Trophoblast cell (in vitro differentiated cells and primary cell): ENCODE measurements at regions not wholly inside any gene's neighbourhood (a gene's known extent, or its start where the extent isn't known, plus 50 kb on each side); places are given as distances from the start of the nearest gene placed in this dataset.

ENCODE experiments used
- DNase-seq, 2 donors: peaks; one replicate each; pipeline ENCODE4 v3.0.0-alpha.2; 2016
- H2AFZ ChIP-seq: 2 replicates; pipeline ENCODE4 v1.6.1; 2013; ENCODE audit warnings: low read length, moderate library complexity, mild to moderate bottlenecking; ENCODE audit not compliant: insufficient read depth, poor library complexity
- H2AK5ac ChIP-seq: 2 replicates; pipeline ENCODE4 v1.6.1; 2013; ENCODE audit warnings: mild to moderate bottlenecking, low read length
- H2BK120ac ChIP-seq: 2 replicates; pipeline ENCODE4 v1.6.1; 2013; ENCODE audit warnings: low read length, mild to moderate bottlenecking, moderate library complexity; ENCODE audit not compliant: insufficient read depth, poor library complexity
- H2BK12ac ChIP-seq: 2 replicates; pipeline ENCODE4 v1.6.1; 2013; ENCODE audit warnings: mild to moderate bottlenecking, low read length, moderate library complexity
- H2BK5ac ChIP-seq: 2 replicates; pipeline ENCODE4 v1.6.1; 2013; ENCODE audit warnings: low read length, low read depth, moderate library complexity, mild to moderate bottlenecking; ENCODE audit not compliant: poor library complexity
- H3K14ac ChIP-seq: 2 replicates; pipeline ENCODE4 v1.6.1; 2013; ENCODE audit warnings: mild to moderate bottlenecking, low read length
- H3K18ac ChIP-seq: 2 replicates; pipeline ENCODE4 v1.6.1; 2013; ENCODE audit warnings: mild to moderate bottlenecking, low read length
- H3K23ac ChIP-seq: 2 replicates; pipeline ENCODE4 v1.6.1; 2013; ENCODE audit warnings: low read length
- H3K27ac ChIP-seq: 2 replicates; pipeline ENCODE4 v1.5.1; 2013; ENCODE audit warnings: low read depth, mild to moderate bottlenecking, inconsistent platforms, low read length, moderate library complexity
- H3K27me3 ChIP-seq: 2 replicates; pipeline ENCODE4 v1.6.1; 2013; ENCODE audit warnings: inconsistent platforms, mild to moderate bottlenecking, low read length, moderate library complexity; ENCODE audit not compliant: insufficient read depth
- H3K36me3 ChIP-seq, 2 experiments: 1 replicate in 1 of 2; 2 replicates in 1 of 2; pipeline ENCODE4 v1.6.1; 2013; ENCODE audit warnings: low read length in 2 of 2, mild to moderate bottlenecking in 2 of 2, moderate library complexity in 1 of 2; ENCODE audit not compliant: insufficient read depth in 2 of 2, control insufficient read depth in 1 of 2
- H3K4ac ChIP-seq: 2 replicates; pipeline ENCODE4 v1.6.1; 2013; ENCODE audit warnings: low read depth, mild to moderate bottlenecking, low read length, moderate library complexity
- H3K4me1 ChIP-seq, 2 experiments: 1 replicate in 1 of 2; 2 replicates in 1 of 2; pipeline ENCODE4 v1.6.1; 2013; ENCODE audit warnings: low read length in 2 of 2, mild to moderate bottlenecking in 2 of 2, moderate library complexity in 1 of 2; ENCODE audit not compliant: insufficient read depth in 2 of 2, control insufficient read depth in 1 of 2
- H3K4me2 ChIP-seq: 2 replicates; pipeline ENCODE4 v1.6.1; 2013; ENCODE audit warnings: inconsistent platforms, mild to moderate bottlenecking, low read length, moderate library complexity
- H3K4me3 ChIP-seq: 2 replicates; pipeline ENCODE4 v1.5.1; 2013; ENCODE audit warnings: mild to moderate bottlenecking, low read depth, low read length, inconsistent platforms
- H3K79me1 ChIP-seq: one replicate; pipeline ENCODE4 v1.6.1; 2013; ENCODE audit warnings: low read length
- H3K79me2 ChIP-seq: 2 replicates; pipeline ENCODE4 v1.6.1; 2013; ENCODE audit warnings: low read length, mild to moderate bottlenecking; ENCODE audit not compliant: control insufficient read depth, insufficient read depth, poor library complexity
- H3K9ac ChIP-seq: 2 replicates; pipeline ENCODE4 v1.6.1; 2013; ENCODE audit warnings: mild to moderate bottlenecking, low read length
- H3K9me3 ChIP-seq: 2 replicates; pipeline ENCODE4 v1.6.1; 2013; ENCODE audit warnings: low read depth, mild to moderate bottlenecking, control low read depth, inconsistent platforms, low read length; ENCODE audit not compliant: insufficient read depth
- H4K12ac ChIP-seq: 2 replicates; pipeline ENCODE4 v1.6.1; 2013; ENCODE audit warnings: low read depth, mild to moderate bottlenecking, low read length, moderate library complexity
- H4K8ac ChIP-seq: 2 replicates; pipeline ENCODE4 v1.6.1; 2013; ENCODE audit warnings: low read depth, mild to moderate bottlenecking, low read length, moderate library complexity
- H4K91ac ChIP-seq: one replicate; pipeline ENCODE4 v1.6.1; 2013; ENCODE audit warnings: low read depth, mild to moderate bottlenecking, low read length, moderate library complexity
- WGBS: extraction: QIAGEN DNeasy Blood & Tissue Kit; methylation state at CpG from one replicate; pipeline ENCODE4 v1.1.7; 2013; ENCODE audit warnings: missing lambda C conversion rate; ENCODE audit not compliant: insufficient read length, insufficient coverage; ENCODE audit errors: extremely low coverage; 5-methylcytosine and 5-hydroxymethylcytosine counted together

- no peak overlapping the region for H2BK12ac ChIP-seq
- no peak overlapping the region for H3K4ac ChIP-seq
- no peak overlapping the region for H3K14ac ChIP-seq
- no peaks in the 10 kb centered on the region for H3K36me3 ChIP-seq
- H3K27ac ChIP-seq, result no peak overlapping the region
- H3K9me3 ChIP-seq, result no peaks in the 10 kb centered on the region
- H3K27me3 ChIP-seq, result no peaks in the 10 kb centered on the region
- DNase-seq, result no peak
- H3K79me2 ChIP-seq, result no peaks in the 10 kb centered on the region
- no peak overlapping the region for H2BK5ac ChIP-seq
- no CpG with 5 or more reads among the region's 19 CpGs for WGBS
- H2AK5ac ChIP-seq, result no peak overlapping the region
- H3K4me2 ChIP-seq, result no peak overlapping the region
- no peak overlapping the region for H2BK120ac ChIP-seq
- no peak overlapping the region for H3K4me3 ChIP-seq
- no peak overlapping the region for H4K91ac ChIP-seq
- H4K12ac ChIP-seq, result no peak overlapping the region
- H3K18ac ChIP-seq, result no peak overlapping the region
- H3K23ac ChIP-seq, result no peak overlapping the region
- H3K4me1 ChIP-seq, result no peaks in the 10 kb centered on the region
- H3K79me1 ChIP-seq, result no peaks in the 10 kb centered on the region
- no peak overlapping the region for H3K9ac ChIP-seq
- H2AFZ ChIP-seq, result no peak overlapping the region
- no peak overlapping the region for H4K8ac ChIP-seq
Measured at GRCh38 chr9:121581786-121582600, 69.4 kb upstream of the DAB2IP start.

- Histone ChIP-seq H3K27me3 (no peaks in the 10 kb centered on the region), H3K36me3 (no peaks in the 10 kb centered on the region), H3K9ac (no peak overlapping the region), H2BK5ac (no peak overlapping the region), H3K4me1 (no peaks in the 10 kb centered on the region), H2BK12ac (no peak overlapping the region), H3K18ac (no peak overlapping the region), H2AFZ (no peak overlapping the region), H4K91ac (no peak overlapping the region), H3K9me3 (no peaks in the 10 kb centered on the region), H3K4ac (no peak overlapping the region), H3K27ac (no peak overlapping the region), H3K14ac (no peak overlapping the region), H4K8ac (no peak overlapping the region), H3K4me2 (no peak overlapping the region), H2BK120ac (no peak overlapping the region), H3K79me1 (no peaks in the 10 kb centered on the region), H3K23ac (no peak overlapping the region), H2AK5ac (no peak overlapping the region), H3K4me3 (no peak overlapping the region), H4K12ac (no peak overlapping the region), H3K79me2 (no peaks in the 10 kb centered on the region)
- peak; percentile 99 for DNase-seq
- WGBS, result no CpG with 5 or more reads among the region's 7 CpGs
Measured at GRCh38 chr9:121582641-121583040, 68.8 kb upstream of the DAB2IP start.

- Histone ChIP-seq H3K79me1 (no peaks in the 10 kb centered on the region), H4K12ac (no peak overlapping the region), H2AFZ (no peak overlapping the region), H4K8ac (no peak overlapping the region), H3K27ac (no peak overlapping the region), H3K4me2 (no peak overlapping the region), H3K4ac (no peak overlapping the region), H3K79me2 (no peaks in the 10 kb centered on the region), H2AK5ac (no peak overlapping the region), H3K23ac (no peak overlapping the region), H3K36me3 (no peaks in the 10 kb centered on the region), H2BK120ac (no peak overlapping the region), H3K27me3 (no peaks in the 10 kb centered on the region), H3K9me3 (peaks cover 1% of the 10 kb centered on the region), H4K91ac (no peak overlapping the region), H2BK12ac (no peak overlapping the region), H3K4me1 (no peaks in the 10 kb centered on the region), H3K4me3 (no peak overlapping the region), H2BK5ac (no peak overlapping the region), H3K9ac (no peak overlapping the region), H3K18ac (no peak overlapping the region), H3K14ac (no peak overlapping the region)
- peak; percentile 73 for DNase-seq
- no CpG with 5 or more reads among the region's 4 CpGs for WGBS
Measured at GRCh38 chr9:121584421-121584820, 67.0 kb upstream of the DAB2IP start.

GRCh38 chr9:121587863-121588262, 63.6 kb upstream of the DAB2IP start:
- Histone ChIP-seq H3K4ac (no peak overlapping the region), H3K9me3 (peaks cover 1% of the 10 kb centered on the region), H3K23ac (no peak overlapping the region), H4K12ac (no peak overlapping the region), H3K79me2 (no peaks in the 10 kb centered on the region), H3K36me3 (no peaks in the 10 kb centered on the region), H3K4me2 (no peak overlapping the region), H4K91ac (no peak overlapping the region), H3K27ac (no peak overlapping the region), H3K4me3 (no peak overlapping the region), H2AFZ (no peak overlapping the region), H3K18ac (no peak overlapping the region), H2BK5ac (no peak overlapping the region), H2AK5ac (no peak overlapping the region), H3K79me1 (no peaks in the 10 kb centered on the region), H3K27me3 (no peaks in the 10 kb centered on the region), H4K8ac (no peak overlapping the region), H3K4me1 (no peaks in the 10 kb centered on the region), H3K14ac (no peak overlapping the region), H3K9ac (no peak overlapping the region), H2BK12ac (no peak overlapping the region), H2BK120ac (no peak overlapping the region)
- WGBS, result no CpG with 5 or more reads among the region's 4 CpGs
- DNase-seq, result no peak
